Large intestine (tissue), 3 donors: ENCODE measurements at regions not wholly inside any gene's neighbourhood (a gene's known extent, or its start where the extent isn't known, plus 50 kb on each side); places are given as distances from the start of the nearest gene placed in this dataset.

Experiments used
- DNase-seq, 2 donors: peaks; one replicate each; pipeline versions ENCODE4 v3.0.0 to v3.0.0-alpha.2; 2013
- H3K27ac ChIP-seq: one replicate; pipeline ENCODE4 v1.5.1; 2013; ENCODE audit warnings: low read length
- H3K27me3 ChIP-seq: 2 replicates; pipeline ENCODE4 v1.6.1; 2013; ENCODE audit warnings: low read length; ENCODE audit not compliant: control insufficient read depth, insufficient read depth
- H3K36me3 ChIP-seq: 2 replicates; pipeline ENCODE4 v1.6.1; 2013; ENCODE audit warnings: low read length; ENCODE audit not compliant: control insufficient read depth, insufficient read depth
- H3K4me1 ChIP-seq: one replicate; pipeline ENCODE4 v1.6.1; 2013; ENCODE audit warnings: low read length; ENCODE audit not compliant: control insufficient read depth, insufficient read depth
- H3K4me3 ChIP-seq: one replicate; pipeline ENCODE4 v1.5.1; 2013; ENCODE audit warnings: low read length
- H3K9me3 ChIP-seq: one replicate; pipeline ENCODE4 v1.6.1; 2013; ENCODE audit warnings: mild to moderate bottlenecking, low read depth, low read length, moderate library complexity; ENCODE audit not compliant: control insufficient read depth
- WGBS: methylation state at CpG from one replicate; pipeline ENCODE4 v1.1.5; 2013; ENCODE audit warnings: low lambda C conversion rate; ENCODE audit not compliant: insufficient coverage; 5-methylcytosine and 5-hydroxymethylcytosine counted together

DNA sequence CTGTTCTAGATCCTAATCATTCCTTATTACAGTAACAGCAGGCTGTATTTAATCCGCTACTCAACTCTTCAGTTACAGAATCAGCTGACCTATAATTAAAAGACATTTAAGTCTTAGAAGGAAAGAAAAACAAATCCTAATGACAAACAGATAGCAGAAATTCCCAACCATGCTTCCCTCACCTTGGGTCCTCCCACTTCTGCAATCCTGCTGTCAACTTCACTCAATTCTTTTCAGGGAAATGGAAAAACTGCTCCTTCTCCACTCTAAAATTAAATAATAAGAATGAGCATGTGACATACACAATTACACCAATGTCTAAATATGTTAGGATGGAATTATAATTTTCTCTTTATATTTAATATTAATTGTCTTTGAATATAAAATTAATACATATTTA lies 182.6 kb upstream of the LYPLAL1 start:
- WGBS: 100% methylated on average over 1 of the region's 1 CpG
- H3K36me3 ChIP-seq: no peaks in the 10 kb centered on the region
- H3K9me3 ChIP-seq: no peaks in the 10 kb centered on the region
- H3K27ac ChIP-seq: no peak overlapping the region
- H3K4me3 ChIP-seq: no peak overlapping the region
- no peaks in the 10 kb centered on the region for H3K4me1 ChIP-seq
- DNase-seq: no peak
- no peaks in the 10 kb centered on the region for H3K27me3 ChIP-seq

DNA sequence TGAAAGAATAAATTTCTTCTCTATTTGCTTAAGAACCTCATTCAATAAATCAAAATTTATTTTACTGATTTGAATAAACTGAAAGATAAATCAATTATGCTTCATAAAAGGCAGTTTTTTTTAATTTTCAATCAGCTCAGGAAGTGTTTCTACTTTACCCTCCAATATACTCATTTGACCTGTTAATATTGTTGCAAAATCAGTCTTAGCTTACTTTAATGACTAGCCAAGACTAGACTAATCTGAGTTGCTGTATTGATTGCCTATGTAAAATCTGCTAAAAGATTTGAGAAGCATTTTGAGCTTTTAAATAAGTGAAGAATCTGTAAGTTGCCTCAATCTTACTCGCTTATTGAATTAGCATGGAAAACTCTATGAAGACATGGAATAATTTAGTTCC lies 179.1 kb upstream of the LYPLAL1 start:
- no peaks in the 10 kb centered on the region for H3K36me3 ChIP-seq
- no peaks in the 10 kb centered on the region for H3K4me1 ChIP-seq
- H3K9me3 ChIP-seq: no peaks in the 10 kb centered on the region
- no peak overlapping the region for H3K4me3 ChIP-seq
- DNase-seq: no peak
- H3K27me3 ChIP-seq: no peaks in the 10 kb centered on the region
- WGBS: 100% methylated on average over 1 of the region's 1 CpG
- no peak overlapping the region for H3K27ac ChIP-seq

DNA sequence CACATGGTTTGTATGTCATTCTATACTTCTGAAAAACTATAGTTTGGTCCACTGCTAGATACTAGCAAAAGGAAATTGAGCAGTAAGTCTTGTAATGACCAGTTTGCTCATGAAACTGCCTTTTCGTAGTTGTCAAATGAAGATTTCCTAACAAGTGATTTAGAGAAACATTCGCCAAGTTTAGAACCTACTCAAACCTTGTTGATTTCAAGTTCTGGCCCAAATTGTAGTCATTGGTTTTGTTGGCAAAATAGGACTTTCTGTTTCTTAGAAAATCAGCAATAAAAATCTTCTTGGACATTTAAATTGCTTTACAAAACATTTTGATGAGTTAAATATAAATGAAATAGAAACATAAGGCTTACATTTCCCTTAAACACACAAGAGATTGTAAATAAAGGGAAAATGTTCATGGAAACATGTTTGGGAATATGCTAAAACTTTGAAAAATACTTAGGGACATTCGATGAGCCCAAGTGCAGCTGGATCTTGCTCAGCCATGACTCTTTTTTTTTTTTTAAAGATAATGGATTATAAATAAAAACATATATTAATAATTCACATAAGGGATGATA lies 178.5 kb upstream of the LYPLAL1 start:
- 86% methylated on average over 2 of the region's 3 CpGs for WGBS
- Histone ChIP-seq H3K9me3 (no peaks in the 10 kb centered on the region), H3K27me3 (no peaks in the 10 kb centered on the region), H3K36me3 (no peaks in the 10 kb centered on the region), H3K27ac (no peak overlapping the region), H3K4me1 (no peaks in the 10 kb centered on the region), H3K4me3 (no peak overlapping the region)
- DNase-seq: no peak

DNA sequence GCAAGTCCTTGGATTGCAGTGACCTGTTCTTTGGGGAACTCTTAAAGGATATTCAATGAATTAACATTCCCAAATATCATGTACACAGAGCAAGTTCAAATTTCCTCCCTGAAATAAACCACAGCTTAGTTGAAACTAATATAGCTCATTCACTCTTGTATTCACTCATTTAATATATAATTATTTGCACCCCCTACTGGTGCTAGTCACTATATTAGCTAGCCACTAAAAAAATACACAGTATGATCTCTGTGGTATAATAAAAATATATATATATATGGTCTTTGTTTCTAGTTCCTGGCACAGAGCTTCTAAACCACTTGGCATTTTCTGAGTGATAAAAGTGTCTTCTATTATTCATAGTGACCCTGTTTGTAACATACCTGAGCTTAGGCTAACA lies 177.3 kb upstream of the LYPLAL1 start:
- Histone ChIP-seq H3K36me3 (no peaks in the 10 kb centered on the region), H3K4me3 (no peak overlapping the region), H3K27ac (no peak overlapping the region), H3K27me3 (no peaks in the 10 kb centered on the region), H3K4me1 (no peaks in the 10 kb centered on the region), H3K9me3 (no peaks in the 10 kb centered on the region)
- DNase-seq: no peak

DNA sequence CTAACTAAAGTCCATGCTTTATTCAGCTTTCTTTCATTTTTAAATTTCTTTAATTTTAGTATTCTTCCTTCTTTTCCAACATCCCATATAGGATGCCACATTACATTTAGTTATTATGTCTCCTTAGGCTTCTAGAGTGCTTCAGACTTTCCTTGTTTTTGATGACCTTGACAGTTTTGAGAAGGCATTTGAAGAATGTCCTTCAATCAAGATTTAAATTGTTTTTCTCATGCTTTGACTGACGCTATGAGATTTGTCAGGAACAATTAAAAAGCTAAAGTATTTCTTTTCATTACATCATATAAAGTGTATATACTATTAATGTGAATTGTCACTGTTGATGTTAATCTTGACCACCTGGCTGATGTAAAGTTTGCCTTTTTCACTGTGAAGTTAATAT lies 173.7 kb upstream of the LYPLAL1 start:
- Histone ChIP-seq H3K4me3 (no peak overlapping the region), H3K9me3 (no peaks in the 10 kb centered on the region), H3K4me1 (no peaks in the 10 kb centered on the region), H3K27me3 (no peaks in the 10 kb centered on the region), H3K27ac (no peak overlapping the region), H3K36me3 (no peaks in the 10 kb centered on the region)
- no peak for DNase-seq
- WGBS: 73% methylated on average over 1 of the region's 1 CpG

DNA sequence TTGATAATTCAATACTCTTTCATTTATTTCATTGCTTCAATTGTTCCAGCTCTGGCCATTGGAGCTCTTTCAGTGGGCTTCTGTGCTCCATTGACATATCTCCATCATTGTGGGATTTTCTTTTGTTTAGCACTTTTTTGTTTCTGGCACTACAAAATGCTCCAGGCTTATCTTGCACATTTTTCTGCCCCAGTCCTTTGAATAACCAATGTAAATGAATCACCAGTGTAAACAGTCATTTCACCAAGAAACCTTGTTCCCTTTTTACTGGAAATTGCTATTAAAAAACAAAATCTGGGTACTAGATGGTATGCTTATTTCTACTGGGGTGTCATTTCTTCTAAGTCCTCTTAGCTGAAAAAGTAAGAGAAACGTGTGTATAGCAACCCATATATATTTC lies 173.0 kb upstream of the LYPLAL1 start:
- no peak overlapping the region for H3K4me3 ChIP-seq
- no peak overlapping the region for H3K27ac ChIP-seq
- H3K36me3 ChIP-seq: no peaks in the 10 kb centered on the region
- no peaks in the 10 kb centered on the region for H3K4me1 ChIP-seq
- no peaks in the 10 kb centered on the region for H3K9me3 ChIP-seq
- H3K27me3 ChIP-seq: no peaks in the 10 kb centered on the region
- 86% methylated on average over 1 of the region's 1 CpG for whole genome bisulfite sequencing
- DNase-seq: no peak

DNA sequence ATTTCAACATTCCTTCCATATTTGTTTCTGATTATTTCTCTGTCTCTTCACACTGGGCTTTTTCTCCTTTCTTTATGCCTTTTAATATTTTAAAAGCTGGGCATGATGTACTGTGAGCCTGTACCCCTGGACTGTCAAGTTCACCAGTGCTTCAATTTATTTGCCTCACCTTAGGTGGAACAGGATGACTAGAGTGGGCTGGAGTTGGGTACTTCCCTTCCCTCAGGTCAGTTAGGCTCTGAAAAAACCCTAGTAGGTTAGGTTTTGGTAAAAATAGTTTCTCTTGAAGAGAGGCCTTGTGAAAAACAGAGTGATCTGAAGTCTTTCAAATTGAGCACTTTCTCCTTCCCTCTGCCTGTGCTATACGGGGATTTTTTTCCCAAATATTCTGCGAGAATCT lies 163.0 kb upstream of the LYPLAL1 start:
- H3K9me3 ChIP-seq: no peaks in the 10 kb centered on the region
- no peaks in the 10 kb centered on the region for H3K4me1 ChIP-seq
- no peaks in the 10 kb centered on the region for H3K27me3 ChIP-seq
- H3K27ac ChIP-seq: no peak overlapping the region
- no peak for DNase-seq
- WGBS: no CpG with 5 or more reads among the region's 2 CpGs
- H3K36me3 ChIP-seq: no peaks in the 10 kb centered on the region
- H3K4me3 ChIP-seq: no peak overlapping the region

DNA sequence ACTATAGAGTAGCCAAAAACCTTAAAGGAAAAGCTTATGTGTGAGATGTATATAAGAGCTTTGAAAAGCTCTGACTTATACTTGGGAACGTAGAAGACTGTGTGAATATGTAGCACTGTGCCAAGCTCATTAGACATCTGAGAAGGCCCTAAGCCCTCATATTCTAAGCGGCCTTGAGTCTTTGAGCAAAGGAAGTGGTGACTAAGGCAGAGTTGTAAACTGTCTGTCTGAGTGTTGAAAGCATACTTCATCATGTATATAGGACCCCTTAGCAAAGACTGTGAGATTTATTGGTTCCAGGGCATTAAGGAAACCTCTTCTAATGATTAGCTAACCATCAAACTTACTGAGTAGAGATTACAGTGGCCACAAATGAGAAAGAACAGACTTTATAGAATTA lies 153.3 kb upstream of the LYPLAL1 start:
- WGBS: 86% methylated on average over 2 of the region's 2 CpGs

DNA sequence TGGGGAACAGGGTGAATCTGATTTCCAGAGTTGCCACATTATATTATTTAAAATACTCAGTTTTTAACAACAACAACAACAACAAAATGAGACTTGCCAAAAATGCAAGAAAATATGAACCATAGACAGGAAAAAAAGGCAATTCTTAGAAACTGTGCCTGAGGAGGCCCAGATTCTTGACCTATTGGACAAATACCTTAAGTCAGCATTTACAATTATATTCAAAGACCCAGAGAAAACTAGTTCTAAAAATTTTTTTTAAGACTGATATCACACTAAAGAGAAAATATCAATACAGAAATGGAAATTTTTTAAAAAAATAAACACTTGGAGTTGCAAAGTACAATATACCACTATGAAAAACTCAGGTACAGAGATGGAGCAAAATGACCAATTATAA lies 152.8 kb upstream of the LYPLAL1 start:
- Histone ChIP-seq H3K9me3 (no peaks in the 10 kb centered on the region), H3K4me3 (no peak overlapping the region), H3K36me3 (no peaks in the 10 kb centered on the region), H3K27me3 (no peaks in the 10 kb centered on the region), H3K4me1 (no peaks in the 10 kb centered on the region), H3K27ac (no peak overlapping the region)
- no peak for DNase-seq

More for the DNA sequence above, 153.3 kb upstream of the LYPLAL1 start:
- H3K36me3 ChIP-seq: no peaks in the 10 kb centered on the region
- no peaks in the 10 kb centered on the region for H3K27me3 ChIP-seq
- no peaks in the 10 kb centered on the region for H3K9me3 ChIP-seq
- H3K4me3 ChIP-seq: no peak overlapping the region
- no peaks in the 10 kb centered on the region for H3K4me1 ChIP-seq
- H3K27ac ChIP-seq: no peak overlapping the region
- DNase-seq: no peak

DNA sequence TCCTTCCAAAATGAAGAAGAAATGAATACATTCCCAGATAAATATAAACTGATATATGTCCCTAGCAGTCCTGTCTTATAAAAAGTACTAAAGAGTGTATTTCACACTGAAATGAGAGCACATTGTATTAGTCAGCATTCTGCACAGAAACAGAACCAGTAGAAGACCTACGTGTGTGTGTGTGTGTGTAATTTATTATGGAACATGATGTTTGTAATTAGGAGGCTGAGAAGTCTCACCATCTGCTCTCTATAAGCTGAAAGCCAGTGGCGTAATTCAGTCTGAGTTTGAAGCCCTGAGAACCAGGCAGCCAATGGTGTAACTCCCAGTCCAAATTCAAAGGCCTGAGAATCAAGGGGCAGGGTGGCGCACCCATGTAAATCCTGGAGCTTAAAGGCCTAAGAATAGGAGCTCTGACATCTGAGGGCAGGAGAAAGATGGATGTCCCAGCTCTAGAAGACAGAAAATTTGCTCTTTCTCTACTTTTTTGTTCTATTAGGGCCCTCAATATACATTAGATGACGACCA lies 146.5 kb upstream of the LYPLAL1 start:
- Histone ChIP-seq H3K9me3 (no peaks in the 10 kb centered on the region), H3K27ac (no peak overlapping the region), H3K27me3 (no peaks in the 10 kb centered on the region), H3K4me3 (no peak overlapping the region), H3K36me3 (no peaks in the 10 kb centered on the region), H3K4me1 (no peaks in the 10 kb centered on the region)
- no peak for DNase-seq
- WGBS: 88% methylated on average over 1 of the region's 4 CpGs

DNA sequence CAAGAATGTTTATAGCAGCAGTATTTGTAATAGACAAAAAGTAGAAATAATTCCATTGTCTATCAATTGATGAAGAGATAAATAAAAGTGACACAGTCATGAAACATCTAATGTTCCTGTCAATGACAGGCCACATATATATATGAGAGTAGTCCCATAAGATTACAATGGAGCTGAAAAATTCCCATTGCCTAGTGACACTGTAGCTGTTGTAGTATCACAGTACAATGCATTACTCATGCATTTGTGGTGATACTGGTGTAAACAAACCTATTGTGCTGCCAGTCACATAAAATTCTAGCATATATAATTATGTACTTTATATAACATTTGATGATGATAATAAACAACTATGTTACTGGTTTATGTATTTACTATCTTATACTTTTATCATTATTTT lies 141.9 kb upstream of the LYPLAL1 start:
- H3K36me3 ChIP-seq: no peaks in the 10 kb centered on the region
- H3K27ac ChIP-seq: no peak overlapping the region
- no peaks in the 10 kb centered on the region for H3K27me3 ChIP-seq
- no peaks in the 10 kb centered on the region for H3K4me1 ChIP-seq
- H3K4me3 ChIP-seq: no peak overlapping the region
- no peaks in the 10 kb centered on the region for H3K9me3 ChIP-seq
- DNase-seq: no peak
